DMS 273 (cell line): ENCODE measurements at regions not wholly inside any gene's neighbourhood (a gene's known extent, or its start where the extent isn't known, plus 50 kb on each side); places are given as distances from the start of the nearest gene placed in this dataset.
"Not testable (repeated sequence)": the region's sequence is repeated elsewhere in the genome, so short reads cannot be mapped to it uniquely, and the experiment has no call there.

ENCODE experiments used
- DNase-seq: peaks from one replicate; lab custom pipeline; 2025; ENCODE audit not compliant: unreplicated experiment; lab: John Stamatoyannopoulos, UW

DNA sequence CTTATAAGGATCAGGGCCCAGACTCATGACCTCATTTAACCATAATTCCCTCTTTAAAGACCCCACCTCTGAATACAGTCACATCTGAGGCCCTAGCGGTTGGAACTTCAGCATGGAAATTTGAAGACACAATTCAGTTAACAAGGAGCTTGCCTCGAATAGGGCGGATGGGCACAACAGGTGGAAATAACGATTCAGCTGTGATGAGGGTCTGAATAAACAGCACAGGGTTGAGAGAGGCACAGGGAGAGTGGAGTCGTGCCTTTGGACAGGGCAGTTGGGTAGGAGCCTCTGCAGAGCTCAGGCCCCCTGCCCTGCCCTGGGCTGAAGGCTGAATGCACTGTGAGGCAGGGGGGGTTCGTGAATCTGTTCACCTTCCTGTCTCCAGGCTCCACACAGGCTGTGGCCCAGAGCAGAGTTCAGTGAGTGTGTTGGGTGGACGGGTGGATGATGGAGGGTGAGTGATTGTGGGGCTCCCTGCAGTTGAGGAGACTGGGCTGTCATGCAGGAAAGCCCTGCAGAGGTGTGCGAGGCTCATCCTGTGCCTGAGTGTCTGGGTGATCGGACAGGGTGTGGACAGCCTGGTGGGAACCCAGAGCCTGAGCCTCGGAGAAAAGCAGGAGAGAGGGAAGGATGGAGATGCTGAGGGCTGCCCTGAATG, 243.1 kb downstream of the FOXD2 start:
- DNase-seq: no peak

DNA sequence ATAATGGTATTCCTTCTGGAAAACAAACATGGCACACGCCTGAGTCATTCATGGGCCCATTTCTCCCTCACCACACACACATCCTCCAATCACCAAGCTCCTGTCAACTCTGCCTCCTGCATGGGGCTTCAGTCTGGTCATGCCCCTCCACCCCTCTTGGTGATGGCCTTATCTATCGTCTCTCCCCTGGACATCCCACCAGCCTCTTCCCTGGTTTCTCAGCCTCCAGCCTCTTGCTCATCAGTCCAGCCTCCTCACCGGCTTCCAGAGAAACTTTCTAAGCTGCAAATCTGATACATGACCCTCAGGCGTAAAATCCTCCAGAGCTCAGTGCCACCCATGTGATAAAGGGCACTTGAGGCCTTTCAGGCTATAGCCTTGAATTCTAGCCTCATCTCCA, 243.9 kb downstream of the FOXD2 start:
- DNase-seq: no peak

DNA sequence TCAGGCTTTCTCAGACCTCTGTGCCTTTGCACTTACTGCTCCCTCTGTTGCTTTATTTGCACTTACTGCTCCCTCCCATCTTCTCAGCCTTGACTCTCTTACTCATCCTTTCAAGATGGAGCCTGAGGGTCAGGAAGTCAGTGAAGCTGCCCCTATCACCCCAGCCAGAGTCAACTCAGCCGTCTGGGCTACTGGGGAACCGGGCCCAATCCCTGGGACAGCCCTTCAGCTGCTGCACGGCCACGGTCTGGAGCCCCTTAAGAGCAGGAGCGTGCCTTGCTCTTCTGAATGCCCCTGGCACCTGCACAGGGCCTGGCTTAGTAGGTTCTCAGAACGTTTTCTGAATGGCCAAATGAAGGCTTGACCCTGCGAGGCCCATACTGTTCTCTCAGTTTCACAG, 244.4 kb downstream of the FOXD2 start:
- DNase-seq: no peak

DNA sequence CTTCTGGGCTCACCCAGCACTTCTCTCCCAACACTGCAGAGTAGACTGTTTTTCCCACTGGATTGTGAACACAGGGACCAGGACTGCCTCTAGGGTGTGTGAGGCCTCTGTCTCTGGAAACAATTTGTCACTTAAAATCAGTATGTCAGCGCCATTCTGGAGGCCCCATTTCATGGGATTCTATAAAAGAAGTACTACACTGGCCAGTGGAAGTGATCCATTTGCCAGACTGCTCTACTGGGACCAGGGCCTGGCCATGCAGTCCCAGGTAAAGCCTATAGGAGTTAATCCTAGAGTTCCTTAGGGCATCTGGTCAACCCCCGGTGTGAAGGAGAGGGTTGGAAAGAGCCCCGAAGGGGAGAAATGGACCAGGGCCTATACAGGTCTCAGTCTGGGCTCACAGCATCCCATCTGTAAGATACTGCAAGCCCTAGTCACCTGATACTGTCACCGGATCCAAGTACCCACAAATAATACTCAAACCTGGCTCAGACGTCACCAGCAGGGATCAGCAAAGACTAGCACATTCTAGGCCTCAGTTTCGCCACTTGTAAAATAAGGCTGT, 245.0 kb downstream of the FOXD2 start:
- no peak for DNase-seq

DNA sequence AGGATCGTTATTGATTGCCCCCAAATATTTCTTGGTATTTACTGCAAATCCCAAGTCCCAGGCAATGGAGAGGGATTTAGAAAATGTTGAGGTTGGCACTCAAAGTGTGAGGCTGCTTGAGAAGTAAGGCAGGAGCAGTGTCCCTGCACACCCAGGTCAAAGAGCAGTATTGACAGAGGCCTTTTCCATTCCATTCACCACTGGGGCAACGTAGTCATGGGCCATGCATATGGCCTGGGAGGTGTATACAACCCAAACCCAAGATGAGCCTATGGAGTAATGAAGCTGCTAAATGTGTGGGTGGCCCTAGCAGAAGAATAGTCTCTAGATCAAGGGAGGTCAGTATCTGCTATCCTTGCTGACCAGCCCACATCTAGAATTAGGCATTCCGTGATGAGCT, 245.6 kb downstream of the FOXD2 start:
- DNase-seq: no peak

DNA sequence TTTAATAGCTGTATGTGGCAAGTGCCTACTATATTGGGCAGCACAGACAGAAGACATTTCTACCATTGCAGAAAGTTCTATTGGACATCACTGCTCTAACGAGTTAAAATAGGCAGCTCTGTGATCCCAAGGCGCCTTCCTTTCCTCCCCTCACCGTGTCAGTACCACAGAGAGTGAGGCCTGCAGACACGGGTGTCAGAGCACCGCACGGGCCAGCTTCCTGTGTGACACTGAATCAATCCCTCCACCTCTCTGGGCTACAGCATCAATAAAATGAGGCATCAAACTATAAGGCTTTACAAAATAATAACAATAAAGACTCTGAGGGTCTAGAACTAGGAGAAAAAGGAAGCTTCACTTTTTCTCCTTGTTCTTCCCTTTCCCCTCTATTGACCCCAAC, 246.7 kb downstream of the FOXD2 start:
- no peak for DNase-seq

DNA sequence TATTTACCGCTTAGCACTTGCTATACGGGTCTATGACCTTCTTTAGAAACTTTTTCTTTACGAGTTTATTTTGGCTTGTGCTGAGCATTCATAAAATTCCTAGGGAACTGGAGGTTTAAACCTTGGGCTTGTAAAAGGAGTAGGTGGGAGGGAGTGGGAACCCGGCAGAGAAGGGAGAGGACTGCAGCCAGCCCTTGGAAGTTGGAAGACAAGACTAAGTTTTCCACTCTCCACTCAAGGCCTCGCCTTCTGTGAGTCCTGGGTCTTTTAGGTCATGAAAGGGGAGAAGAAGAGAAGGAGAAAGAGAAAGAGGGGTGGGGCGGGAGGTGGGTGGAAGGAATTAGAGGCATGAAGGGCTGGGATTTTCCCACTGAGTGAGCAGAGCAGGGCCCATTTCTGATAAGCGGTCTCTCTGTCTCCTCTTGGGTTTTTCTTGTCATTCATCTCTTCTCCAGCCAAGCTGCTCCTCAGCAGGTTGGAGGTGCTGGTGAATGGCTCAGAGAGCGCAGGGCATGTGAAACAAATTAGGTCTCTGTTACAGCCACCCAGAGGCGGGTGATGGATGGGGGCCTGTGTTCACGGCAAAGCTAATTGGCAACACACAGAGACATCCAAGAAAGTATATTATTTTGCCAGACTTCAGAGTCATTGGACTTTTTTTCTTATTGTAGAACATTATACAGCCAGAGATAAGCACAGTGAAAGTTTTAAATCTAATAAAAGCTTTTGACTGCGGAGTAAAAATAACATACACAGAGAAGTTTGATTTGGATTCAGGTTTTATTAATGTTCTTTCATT, 247.3 kb downstream of the FOXD2 start:
- no peak for DNase-seq

DNA sequence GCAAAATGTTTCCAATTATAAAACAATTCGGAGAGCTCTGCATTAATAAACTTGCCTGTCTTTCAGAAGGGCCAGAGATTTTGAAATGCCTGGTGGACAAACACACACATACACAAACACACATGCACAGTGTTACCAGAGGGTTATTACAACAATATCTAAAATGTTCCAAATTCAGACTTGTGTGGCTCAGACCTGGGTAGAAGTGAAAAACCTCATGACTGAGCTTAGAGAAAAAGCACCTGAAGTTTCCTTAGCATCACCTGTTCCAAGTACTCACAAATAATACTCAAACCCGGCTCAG, 247.9 kb downstream of the FOXD2 start:
- no peak for DNase-seq

DNA sequence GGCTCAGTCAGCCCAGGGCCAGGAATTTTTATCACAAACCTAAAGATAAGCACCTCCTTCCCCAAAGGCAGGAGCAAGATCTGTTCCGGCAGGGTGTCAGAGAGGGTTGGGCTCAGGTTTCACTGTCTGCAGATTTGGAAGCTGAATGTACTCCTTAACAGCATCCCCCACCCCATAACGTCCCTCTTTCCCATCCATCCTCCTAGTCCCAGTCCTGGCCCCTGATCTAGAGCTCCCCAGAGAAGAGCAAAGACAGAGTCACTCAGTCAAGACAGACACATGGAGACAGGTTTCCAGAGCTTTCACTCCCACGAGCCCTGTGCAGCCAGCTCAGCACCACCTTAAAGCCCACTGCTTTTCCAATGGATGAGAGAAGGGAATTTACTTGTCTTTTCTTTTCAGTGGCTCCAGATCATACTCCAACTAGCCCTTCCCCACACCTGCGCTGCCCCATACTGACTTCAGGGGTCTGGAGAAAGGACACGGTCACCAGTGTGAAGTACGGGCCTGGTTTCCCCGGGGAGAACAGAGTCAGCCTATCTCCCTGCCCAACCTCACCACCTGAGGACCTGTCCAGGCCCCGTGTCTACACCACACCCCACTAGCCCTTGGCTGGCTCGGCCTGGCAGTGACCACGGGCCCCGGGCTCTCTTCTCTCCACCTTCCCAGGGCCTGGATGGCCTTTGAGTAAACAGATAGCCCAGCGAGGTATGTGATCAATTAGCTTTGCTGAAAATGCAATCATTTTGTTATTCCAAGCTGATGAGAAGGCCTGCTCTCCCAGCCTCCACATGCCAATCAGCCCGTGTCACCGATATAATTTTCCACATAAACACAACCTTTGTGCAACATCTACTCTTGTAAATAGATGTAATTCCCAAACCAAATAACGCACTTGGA, 249.1 kb downstream of the FOXD2 start:
- DNase-seq: no peak

DNA sequence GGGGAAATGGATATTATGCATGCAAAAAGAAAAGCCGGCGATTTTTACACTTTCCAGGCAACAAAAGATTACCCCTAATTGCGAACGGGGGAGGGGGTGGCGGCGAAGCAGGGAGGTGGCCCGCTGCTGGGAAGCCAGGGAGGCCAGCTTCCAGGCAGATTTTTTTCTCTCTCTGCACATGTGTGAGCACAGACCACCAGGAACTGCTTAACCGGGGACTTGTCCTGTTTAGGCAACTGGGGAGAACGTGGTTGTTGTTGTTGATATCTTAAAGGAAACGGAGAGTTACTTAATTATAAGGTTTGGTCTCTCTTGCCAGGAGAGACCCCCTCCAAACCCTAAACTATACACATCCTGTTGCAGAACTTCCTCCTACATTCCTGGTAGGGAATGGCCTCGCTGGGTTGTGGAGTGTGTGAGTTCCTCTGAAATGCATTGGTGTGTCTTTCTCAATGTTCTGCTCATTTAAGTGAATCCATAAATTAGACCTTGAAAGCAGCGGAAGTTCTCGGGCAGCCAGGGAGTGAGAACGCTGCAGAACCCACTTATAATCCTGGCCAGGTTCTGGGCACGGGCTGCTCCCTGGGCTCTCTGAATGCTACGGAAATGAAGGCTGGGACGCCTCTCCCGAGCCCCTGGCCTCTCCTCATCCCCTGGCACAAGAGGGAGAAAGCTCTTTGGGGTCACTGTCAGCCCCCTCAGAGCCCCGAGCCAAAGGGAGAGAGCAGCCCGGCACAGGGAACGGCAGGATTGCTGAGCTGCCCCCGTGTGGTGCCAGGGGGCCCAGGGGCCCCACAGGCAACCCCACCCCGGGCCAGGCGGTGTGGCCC, 250.0 kb downstream of the FOXD2 start:
- DNase-seq: no peak

DNA sequence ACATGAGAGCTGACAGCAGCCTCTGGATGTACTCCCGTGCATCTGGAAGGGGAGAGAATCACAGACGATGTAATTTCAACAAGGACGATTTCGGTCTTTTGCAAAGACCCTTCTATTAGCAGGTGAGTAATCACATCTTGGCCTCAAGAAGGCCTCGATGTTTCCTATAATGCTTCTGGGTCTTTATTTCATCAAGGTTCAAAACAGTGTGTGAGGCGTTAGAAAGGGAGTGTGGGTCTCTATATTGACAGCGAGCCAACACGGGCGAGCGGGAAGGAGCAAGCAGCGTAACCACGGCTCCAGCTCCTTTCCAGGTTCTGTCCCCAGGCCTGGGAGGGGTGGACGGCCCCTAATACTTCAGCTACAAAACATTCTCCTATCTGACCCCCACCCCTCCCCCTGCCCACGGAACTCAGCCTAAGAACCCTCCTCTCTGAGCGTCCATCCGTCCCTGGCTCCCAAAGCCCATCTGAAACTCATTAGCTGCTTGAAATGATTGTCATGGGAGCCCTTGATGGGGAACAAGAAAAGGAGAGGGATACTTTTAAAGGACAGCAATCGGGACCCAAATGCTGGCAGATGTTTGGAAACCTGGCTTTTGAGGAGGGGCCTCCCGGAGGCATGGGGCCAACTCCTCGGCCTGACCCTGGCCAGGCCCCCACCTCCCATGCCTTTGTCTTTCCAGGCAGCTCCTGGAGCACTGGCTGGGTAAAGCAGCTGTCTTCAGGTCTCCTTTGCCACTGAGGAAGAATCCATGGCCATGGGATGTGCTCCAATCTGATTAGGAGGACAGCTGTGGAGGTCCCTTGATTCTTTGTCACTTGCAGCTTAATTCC, 250.8 kb downstream of the FOXD2 start:
- no peak for DNase-seq

DNA sequence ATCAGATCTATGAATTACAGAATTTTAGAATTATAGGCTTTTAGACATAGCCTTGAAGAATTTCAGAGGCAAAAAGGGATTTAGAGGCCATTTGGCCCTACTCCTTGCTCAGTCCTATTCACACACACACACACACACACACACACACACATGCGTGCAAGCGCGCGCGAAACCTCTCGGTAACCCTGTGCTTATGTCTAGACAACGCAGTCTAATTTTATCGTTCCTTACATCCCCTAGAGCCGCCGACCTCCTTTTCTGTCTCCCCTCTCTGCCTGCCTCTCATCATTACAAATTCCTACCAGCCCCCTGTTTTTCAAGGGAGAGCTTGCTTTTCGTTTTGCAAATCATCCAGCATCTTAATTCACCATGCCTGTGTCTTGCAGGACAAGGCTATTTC, 252.1 kb downstream of the FOXD2 start:
- no peak for DNase-seq

DNA sequence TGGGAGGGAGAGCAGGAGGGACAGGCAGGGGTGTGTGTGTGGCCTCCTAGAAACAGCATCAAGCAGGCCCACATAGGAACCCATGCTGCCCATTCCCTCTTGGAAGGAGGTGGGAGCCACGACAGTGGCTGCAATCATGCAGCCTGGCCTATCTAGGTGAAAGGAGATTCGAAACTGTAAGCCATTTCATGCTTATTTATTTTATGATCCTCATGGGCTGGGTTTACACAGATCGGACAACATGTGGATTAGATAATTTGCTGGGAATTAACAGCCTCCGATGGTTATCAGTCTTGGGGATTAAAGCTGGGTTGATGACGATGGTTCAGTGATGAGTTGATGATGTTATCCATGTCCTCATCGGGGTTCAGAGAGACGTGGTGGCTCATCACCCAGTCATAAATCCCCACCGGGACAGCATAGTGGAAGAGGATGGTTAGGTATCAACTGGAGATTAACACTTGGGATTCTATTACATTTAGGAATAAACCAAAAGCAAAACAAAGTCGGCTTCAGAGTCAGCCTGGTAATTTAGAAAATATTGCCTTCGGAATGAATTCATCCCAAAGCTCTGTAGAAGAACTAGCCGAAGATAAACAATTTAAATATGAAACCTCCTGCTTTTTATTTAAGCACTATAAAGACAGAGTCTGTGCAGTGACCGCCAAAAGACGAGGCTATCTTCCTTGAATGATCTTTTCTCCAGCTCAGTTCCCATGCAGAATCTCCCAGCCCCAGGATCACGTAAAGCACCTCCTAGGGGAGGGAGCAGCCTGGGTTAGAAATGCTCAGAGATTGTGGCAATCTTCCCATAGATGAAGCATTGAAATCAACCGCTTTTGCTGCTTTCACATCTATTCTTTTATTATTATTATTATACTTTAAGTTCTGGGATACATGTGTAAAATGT, 252.8 kb downstream of the FOXD2 start:
- DNase-seq: no peak

DNA sequence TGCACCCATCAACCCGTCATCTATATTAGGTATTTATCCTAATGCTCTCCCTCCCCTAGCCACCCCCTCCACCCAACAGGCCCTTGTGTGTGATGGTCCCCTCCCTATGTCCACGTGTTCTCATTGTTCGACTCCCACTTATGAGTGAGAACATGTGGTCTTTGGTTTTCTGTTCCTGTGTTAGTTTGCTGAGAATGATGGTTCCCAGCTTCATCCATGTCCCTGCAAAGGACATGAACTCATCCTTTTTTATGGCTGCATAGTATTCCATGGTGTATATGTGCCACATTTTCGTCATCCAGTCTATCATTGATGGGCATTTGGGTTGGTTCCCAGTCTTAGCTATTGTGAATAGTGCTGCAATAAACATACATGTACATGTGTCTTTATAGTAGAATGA, 253.4 kb downstream of the FOXD2 start:
- not testable (repeated sequence) for DNase-seq

DNA sequence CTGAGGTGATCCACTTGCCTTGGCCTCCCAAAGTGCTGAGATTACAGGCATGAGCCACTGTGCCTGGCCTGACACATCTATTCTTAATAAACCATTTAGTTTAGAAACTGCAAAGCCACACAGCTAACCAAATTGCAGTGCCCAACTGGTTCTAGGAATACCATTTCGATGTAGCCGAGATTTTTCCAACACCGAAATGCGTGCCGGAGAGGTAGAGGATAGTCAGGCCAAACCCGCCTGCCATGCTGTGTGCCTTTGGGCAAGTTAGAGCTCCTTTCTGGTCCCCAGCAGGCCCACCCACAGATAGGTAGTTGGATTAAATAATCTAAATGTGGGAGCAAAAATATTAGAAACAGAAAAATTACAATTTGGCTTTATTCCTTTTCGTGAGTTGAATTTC, 254.4 kb downstream of the FOXD2 start:
- DNase-seq: no peak

DNA sequence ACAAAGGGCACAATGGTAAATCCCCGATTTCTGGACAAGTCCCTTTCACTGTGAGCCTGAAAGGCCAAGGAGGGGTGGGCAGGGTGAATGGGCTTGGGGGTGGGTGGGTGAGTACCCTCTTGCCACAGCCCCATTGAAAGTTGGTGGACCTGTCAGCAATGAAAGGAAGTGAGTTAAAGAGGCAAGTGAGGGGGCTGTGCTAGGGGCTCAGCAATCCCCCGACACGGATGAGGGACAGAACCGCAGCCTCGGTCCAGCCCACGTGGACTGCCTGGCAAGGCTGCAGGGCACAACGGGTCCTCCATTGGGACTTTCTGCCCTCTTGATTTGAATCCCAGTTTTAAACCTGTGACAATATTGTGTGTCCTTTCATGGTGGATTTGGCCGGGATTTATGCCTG, 255.3 kb downstream of the FOXD2 start:
- DNase-seq: no peak

DNA sequence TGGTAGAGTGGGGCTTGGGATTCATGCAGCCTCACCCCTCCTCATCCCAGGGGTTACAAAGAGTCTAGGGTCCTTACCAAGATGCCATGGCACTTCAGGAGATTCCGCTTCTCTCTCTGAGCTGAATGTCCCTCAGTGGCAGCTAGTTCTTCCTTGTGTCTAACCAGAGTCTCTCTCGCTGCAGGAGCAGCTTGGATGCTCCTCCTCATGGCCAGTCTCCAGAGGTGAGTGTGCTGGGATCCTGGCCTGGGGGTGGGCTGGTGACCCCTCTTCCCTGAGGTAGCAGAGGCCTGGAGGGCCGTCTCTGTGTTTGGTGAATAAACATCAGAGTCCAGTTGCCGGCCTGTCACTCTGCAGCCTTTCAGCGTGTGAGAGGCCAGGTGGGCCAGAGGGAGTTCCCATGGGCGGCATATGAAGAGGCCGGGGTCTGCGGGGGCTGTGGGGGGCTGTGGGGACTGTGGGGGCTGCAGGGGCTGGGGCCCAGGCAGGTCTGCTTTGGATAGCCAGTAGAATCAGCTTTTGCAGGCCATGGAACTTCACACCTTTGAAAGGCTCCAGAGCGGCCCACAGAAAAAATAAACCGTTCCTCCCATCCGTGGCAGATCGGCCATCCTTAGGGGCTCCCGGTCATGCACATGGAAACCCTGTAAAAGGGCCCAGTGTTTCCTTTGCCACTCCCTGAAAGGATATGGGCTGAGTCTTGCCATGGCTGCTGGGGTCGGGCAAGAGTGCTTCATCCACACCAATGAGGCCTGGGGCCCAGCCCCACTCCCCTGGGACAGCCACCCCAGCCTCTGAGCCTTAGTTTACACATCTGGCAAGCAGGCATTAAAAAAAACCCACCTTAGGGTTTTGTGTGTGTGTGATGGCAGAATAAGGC, 256.4 kb downstream of the FOXD2 start:
- DNase-seq: no peak

DNA sequence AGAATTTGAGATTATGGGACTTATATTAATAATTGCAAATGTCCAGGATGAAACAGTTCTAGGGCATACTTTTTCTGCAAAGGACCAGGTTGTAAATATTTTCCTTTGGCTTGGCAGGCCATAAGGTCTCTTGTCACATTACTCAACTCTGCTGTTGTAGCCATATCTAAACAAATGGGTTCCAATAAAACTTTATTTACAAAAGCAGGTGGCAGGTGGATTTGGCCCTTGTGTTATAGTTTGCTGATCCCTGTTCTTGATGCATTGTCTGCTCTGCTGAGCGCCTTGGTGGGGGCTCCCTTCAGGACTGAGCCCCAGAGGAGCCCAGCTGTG, 258.5 kb downstream of the FOXD2 start:
- no peak for DNase-seq
